Colonic mucosa (tissue), 4 donors: ENCODE measurements at regions not wholly inside any gene's neighbourhood (a gene's known extent, or its start where the extent isn't known, plus 50 kb on each side); places are given as distances from the start of the nearest gene placed in this dataset.

Experiments
- DNase-seq: peaks from one replicate; pipeline ENCODE4 v3.0.0-alpha.2; 2020
- H3K27ac ChIP-seq: fragments of 200-600 bp; one replicate; pipeline ENCODE4 v1.8.0; 2021
- H3K27me3 ChIP-seq: fragments of 200-600 bp; one replicate; pipeline ENCODE4 v1.8.0; 2021
- H3K36me3 ChIP-seq: fragments of 200-600 bp; one replicate; pipeline ENCODE4 v1.8.0; 2021
- H3K4me1 ChIP-seq: fragments of 200-600 bp; one replicate; pipeline ENCODE4 v1.8.0; 2021; ENCODE audit warnings: mild to moderate bottlenecking
- H3K4me3 ChIP-seq: fragments of 200-600 bp; one replicate; pipeline ENCODE4 v1.8.0; 2021
- H3K9ac ChIP-seq, 2 donors: one replicate each; pipeline ENCODE4 v1.7.0; 2013; ENCODE audit warnings: control low read depth in 2 of 2, low read depth in 2 of 2, low read length in 2 of 2
- H3K9me3 ChIP-seq: fragments of 200-600 bp; one replicate; pipeline ENCODE4 v1.8.0; 2021
- CTCF ChIP-seq: fragments of 200-600 bp; IDR thresholded peaks from one replicate; pipeline ENCODE4 v1.8.0; 2022; ENCODE audit warnings: antibody characterized with exemption, mild to moderate bottlenecking
- intact Hi-C: fragments of 100-400 bp; cut with DNase I; formaldehyde crosslinking; loops from one replicate; pipeline ENCODE4 v1.14.1; 2022
- donor health status: healthy.
- donor health status: DM: no; HTN: no; CAD: no.
- donor health status: DM: no; HTN: no; CAD: no.

GRCh38 chr1:42046761-42047507 is 106.3 kb upstream of the GUCA2B start:
- TF ChIP-seq CTCF = no peak
- Histone ChIP-seq H3K9ac (no peak overlapping the region), H3K4me3 (no peak overlapping the region), H3K27me3 (no peaks in the 10 kb centered on the region), H3K27ac (no peak overlapping the region), H3K9me3 (no peaks in the 10 kb centered on the region), H3K4me1 (no peaks in the 10 kb centered on the region), H3K36me3 (no peaks in the 10 kb centered on the region)
- intact Hi-C loops = no loop called here
- no peak for DNase-seq

GRCh38 chr1:42044346-42044745 is 108.9 kb upstream of the GUCA2B start:
- H3K27ac ChIP-seq = no peak overlapping the region
- no peak overlapping the region for H3K4me3 ChIP-seq
- H3K27me3 ChIP-seq = no peaks in the 10 kb centered on the region
- no peak for DNase-seq
- TF ChIP-seq CTCF = no peak
- no peaks in the 10 kb centered on the region for H3K36me3 ChIP-seq
- H3K9ac ChIP-seq = no peak overlapping the region
- no peaks in the 10 kb centered on the region for H3K4me1 ChIP-seq
- intact Hi-C loops = no loop called here
- no peaks in the 10 kb centered on the region for H3K9me3 ChIP-seq

- no peaks in the 10 kb centered on the region for H3K9me3 ChIP-seq
- no peak overlapping the region for H3K9ac ChIP-seq
- H3K27ac ChIP-seq = no peak overlapping the region
- no peak overlapping the region for H3K4me3 ChIP-seq
- TF ChIP-seq CTCF = no peak
- no peaks in the 10 kb centered on the region for H3K27me3 ChIP-seq
- H3K4me1 ChIP-seq = no peaks in the 10 kb centered on the region
- no peaks in the 10 kb centered on the region for H3K36me3 ChIP-seq
- intact Hi-C loops = no loop called here
- DNase-seq = no peak
Measured at GRCh38 chr1:42043811-42044210, 109.4 kb upstream of the GUCA2B start.

- no peak for TF ChIP-seq CTCF
- intact Hi-C loops = no loop called here
- no peaks in the 10 kb centered on the region for H3K36me3 ChIP-seq
- H3K4me1 ChIP-seq = no peaks in the 10 kb centered on the region
- no peak for DNase-seq
- no peaks in the 10 kb centered on the region for H3K9me3 ChIP-seq
- H3K27me3 ChIP-seq = no peaks in the 10 kb centered on the region
- H3K9ac ChIP-seq = no peak overlapping the region
- no peak overlapping the region for H3K27ac ChIP-seq
- H3K4me3 ChIP-seq = no peak overlapping the region
Measured at GRCh38 chr1:42043182-42043581, 110.0 kb upstream of the GUCA2B start.

GRCh38 chr1:42041031-42041430 is 112.2 kb upstream of the GUCA2B start:
- no peaks in the 10 kb centered on the region for H3K9me3 ChIP-seq
- H3K36me3 ChIP-seq = no peaks in the 10 kb centered on the region
- no peaks in the 10 kb centered on the region for H3K27me3 ChIP-seq
- no peak overlapping the region for H3K9ac ChIP-seq
- TF ChIP-seq CTCF = no peak
- DNase-seq = no peak
- H3K4me1 ChIP-seq = no peaks in the 10 kb centered on the region
- intact Hi-C loops = no loop called here
- no peak overlapping the region for H3K27ac ChIP-seq
- no peak overlapping the region for H3K4me3 ChIP-seq
